Glomerular visceral epithelial cell (primary cell): ENCODE measurements at regions not wholly inside any gene's neighbourhood (a gene's known extent, or its start where the extent isn't known, plus 50 kb on each side); places are given as distances from the start of the nearest gene placed in this dataset.
"Not testable (repeated sequence)": the region's sequence is repeated elsewhere in the genome, so short reads cannot be mapped to it uniquely, and the experiment has no call there.

Source experiments
- DNase-seq: peaks from one replicate; pipeline ENCODE4 v3.0.0-alpha.2; 2016; ENCODE audit errors: extremely low spot score

GRCh38 chr2:7377916-7378569 lies 460.8 kb downstream of the RNF144A start:
- DNase-seq: peak; percentile 8

GRCh38 chr2:7378591-7378990 lies 461.4 kb downstream of the RNF144A start:
- DNase-seq: no peak

GRCh38 chr2:7379799-7380198 lies 462.6 kb downstream of the RNF144A start:
- no peak for DNase-seq

- DNase-seq: no peak
These were observed 467.6 kb downstream of the RNF144A start for GRCh38 chr2:7384773-7385349.

- not testable (repeated sequence) for DNase-seq
These were observed 473.1 kb downstream of the RNF144A start for GRCh38 chr2:7390311-7390710.

- peak; percentile 2 for DNase-seq
These were observed 475.0 kb downstream of the RNF144A start for GRCh38 chr2:7392076-7392787.

- DNase-seq: no peak
These were observed 477.0 kb downstream of the RNF144A start for GRCh38 chr2:7394195-7394594.

- no peak for DNase-seq
These were observed 483.4 kb downstream of the RNF144A start for GRCh38 chr2:7400628-7401027.

- no peak for DNase-seq
These were observed 486.0 kb downstream of the RNF144A start for GRCh38 chr2:7403092-7403775.

GRCh38 chr2:7405861-7406715 lies 488.9 kb downstream of the RNF144A start:
- no peak for DNase-seq

- DNase-seq: no peak
These were observed 489.8 kb downstream of the RNF144A start for GRCh38 chr2:7407001-7407400.

- no peak for DNase-seq
These were observed 490.9 kb downstream of the RNF144A start for GRCh38 chr2:7407906-7408680.

GRCh38 chr2:7411691-7412090 lies 494.5 kb downstream of the RNF144A start:
- no peak for DNase-seq

- DNase-seq: no peak
These were observed 500.9 kb downstream of the RNF144A start for GRCh38 chr2:7417845-7418742.

GRCh38 chr2:7419186-7419585 lies 502.0 kb downstream of the RNF144A start:
- DNase-seq: no peak

GRCh38 chr2:7419814-7420311 lies 502.7 kb downstream of the RNF144A start:
- DNase-seq: no peak

GRCh38 chr2:7420530-7420929 lies 503.3 kb downstream of the RNF144A start:
- DNase-seq: no peak

GRCh38 chr2:7424481-7424880 lies 507.3 kb downstream of the RNF144A start:
- DNase-seq: no peak

- DNase-seq: peak; percentile 45
These were observed 510.3 kb downstream of the RNF144A start for GRCh38 chr2:7427293-7428060.
